ENCODE measurements at regions not wholly inside any gene's neighbourhood (a gene's known extent, or its start where the extent isn't known, plus 50 kb on each side); places are given as distances from the start of the nearest gene placed in this dataset.
"Not testable (repeated sequence)": the region's sequence is repeated elsewhere in the genome, so short reads cannot be mapped to it uniquely, and the experiment has no call there.

DNA sequence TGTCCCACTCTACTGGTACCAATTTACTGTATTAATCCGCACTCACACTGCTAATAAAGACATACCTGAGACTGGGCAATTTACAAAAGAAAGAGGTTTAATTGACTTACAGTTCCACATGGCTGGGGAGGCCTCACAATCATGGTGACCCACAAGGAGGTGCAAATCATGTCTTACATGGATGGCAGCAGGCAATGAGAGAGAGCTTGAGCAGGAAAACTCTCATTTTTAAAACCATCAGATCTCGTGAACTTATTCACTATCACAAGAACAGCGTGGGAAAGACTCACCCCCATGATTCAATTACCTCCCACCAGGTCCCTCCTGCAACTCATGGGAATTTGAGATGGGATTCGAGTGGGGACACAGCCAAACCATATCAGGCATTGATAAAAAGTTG, 298.5 kb downstream of the DUSP6 start:
- DNase-seq: not testable (repeated sequence)

DNA sequence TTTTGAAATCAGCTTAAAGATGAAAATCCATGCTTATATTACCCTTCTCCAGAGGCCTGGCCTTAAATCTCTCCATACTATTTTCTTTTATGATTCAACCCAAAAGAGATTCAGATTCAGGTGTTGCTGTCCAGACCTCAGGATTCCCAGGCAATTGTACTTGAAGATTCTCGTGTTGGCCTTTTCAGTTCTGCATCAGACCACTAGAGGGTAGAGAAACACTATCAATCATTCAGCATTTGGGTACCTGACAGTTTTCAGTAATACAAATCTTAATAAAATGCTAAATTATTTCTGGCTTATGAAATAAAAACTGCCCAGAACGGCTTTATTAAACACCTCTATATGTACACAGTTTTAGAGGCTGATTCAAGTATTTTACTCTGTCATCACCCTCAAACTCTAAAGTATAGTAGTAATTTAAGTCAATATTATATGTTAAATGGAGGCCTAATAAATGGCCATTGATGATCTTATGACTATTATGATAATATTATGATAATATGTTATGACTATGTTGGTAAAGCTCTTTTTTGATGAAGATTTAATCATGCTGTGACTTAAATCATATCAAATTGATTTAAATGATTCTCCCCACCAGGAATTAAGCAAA, 301.1 kb downstream of the DUSP6 start:
- no peak for DNase-seq

DNA sequence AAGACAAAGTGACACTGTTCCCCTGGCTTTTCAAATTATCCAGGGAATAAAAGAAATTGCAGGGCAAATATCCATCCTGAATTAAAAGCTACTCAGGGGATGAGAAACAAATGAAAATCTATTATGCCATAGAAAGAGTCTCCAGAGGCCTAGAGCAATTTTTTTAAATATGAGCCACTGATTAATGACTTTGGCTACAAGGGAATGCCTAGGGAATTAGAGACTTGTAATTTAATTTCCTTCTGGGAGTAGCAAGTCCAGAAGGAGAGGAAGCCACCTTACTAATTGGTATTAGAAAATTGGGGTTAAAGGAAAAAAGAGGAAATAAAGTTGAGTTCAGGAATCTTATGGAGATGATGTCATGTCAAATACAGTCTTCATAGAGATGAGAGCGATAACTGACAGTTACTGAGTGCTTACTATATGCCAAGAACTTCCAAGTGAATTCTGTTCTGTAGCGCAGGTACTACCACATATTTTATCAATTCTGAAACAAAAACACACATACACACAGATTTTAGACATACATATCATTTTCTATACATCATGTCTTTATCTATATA, 304.4 kb downstream of the DUSP6 start:
- DNase-seq: no peak

- DNase-seq: no peak
Observed at GRCh38 chr12:89041078-89041477, 311.2 kb downstream of the DUSP6 start.

- DNase-seq: peak; percentile 80
Observed at GRCh38 chr12:89040146-89040964, 311.9 kb downstream of the DUSP6 start.

- peak; percentile 21 for DNase-seq
Observed at GRCh38 chr12:89038831-89039512, 313.3 kb downstream of the DUSP6 start.

- no peak for DNase-seq
Observed at GRCh38 chr12:89033062-89033461, 319.2 kb downstream of the DUSP6 start.

GRCh38 chr12:89029961-89030360, 322.3 kb downstream of the DUSP6 start:
- DNase-seq: no peak

DNA sequence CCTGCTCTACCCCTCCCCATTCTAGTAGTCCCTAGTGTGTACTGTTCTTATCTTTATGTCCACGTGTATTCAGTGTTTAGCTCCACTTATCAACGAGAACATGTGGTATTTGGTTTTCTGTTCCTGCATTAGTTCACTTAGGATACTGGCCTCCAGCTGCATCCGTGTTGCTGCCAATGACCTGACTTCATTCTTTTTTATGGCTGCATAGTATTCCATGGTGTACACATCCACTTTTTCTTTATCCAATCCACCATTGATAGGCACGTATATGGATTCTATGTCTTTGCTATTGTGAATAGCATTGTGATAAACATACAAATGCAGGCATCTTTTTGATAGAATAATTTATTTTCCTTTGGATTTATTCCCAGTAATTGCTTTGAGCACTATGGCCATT, 327.7 kb downstream of the DUSP6 start:
- no peak for DNase-seq

DNA sequence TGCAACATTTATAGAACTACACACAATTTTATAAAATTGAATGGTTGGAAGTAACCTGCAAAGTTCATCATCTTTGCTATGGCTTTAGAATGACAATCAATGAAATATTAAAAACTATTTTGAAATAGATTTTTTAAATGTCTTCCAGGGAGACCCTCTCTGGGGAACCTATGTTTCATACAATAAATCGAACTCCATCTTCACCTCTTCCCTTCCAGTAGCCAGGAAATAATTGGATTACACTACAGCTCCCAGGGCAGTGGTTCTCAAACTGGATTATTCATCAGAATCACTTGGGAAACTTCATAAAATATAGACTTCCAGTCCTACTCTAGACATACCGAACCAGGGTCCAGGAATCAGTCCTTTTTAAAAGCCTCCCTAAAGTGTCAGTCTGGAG, 328.4 kb downstream of the DUSP6 start:
- DNase-seq: no peak

DNA sequence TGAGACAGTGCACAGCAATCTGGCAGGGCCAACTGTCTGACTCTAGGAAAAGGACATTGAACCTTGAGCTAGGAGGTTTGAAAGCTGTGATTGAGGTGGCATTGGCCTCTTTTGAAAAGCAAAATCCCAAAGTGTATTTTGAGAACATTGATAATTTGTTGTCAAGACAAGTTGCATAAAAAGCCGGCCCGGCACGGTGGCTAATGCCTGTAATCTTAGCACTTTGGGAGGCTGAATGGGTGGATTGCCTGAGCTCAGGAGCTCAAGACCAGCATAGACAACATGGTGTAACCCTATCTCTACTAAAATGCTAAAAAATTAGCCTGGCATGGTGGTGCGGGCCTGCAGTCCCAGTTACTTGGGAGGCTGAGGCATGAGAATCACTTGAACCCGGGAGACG, 331.6 kb downstream of the DUSP6 start:
- DNase-seq: no peak

DNA sequence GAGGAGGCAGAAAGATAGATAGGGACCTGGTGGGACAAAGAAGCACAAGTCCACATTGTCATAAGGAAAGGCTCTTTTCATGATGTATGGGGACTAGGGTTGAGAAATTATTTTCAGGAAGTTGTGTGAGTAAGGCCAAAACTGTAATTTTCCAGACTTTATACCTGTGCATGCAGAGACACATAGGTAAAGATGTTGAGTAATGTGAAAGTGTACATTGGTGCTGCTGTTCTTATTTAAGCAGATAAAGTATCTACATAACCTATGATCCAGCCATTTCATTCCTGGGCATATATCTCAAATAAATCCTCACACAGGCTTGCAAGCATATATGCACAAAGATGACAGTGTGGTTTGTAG, 332.2 kb downstream of the DUSP6 start:
- no peak for DNase-seq

DNA sequence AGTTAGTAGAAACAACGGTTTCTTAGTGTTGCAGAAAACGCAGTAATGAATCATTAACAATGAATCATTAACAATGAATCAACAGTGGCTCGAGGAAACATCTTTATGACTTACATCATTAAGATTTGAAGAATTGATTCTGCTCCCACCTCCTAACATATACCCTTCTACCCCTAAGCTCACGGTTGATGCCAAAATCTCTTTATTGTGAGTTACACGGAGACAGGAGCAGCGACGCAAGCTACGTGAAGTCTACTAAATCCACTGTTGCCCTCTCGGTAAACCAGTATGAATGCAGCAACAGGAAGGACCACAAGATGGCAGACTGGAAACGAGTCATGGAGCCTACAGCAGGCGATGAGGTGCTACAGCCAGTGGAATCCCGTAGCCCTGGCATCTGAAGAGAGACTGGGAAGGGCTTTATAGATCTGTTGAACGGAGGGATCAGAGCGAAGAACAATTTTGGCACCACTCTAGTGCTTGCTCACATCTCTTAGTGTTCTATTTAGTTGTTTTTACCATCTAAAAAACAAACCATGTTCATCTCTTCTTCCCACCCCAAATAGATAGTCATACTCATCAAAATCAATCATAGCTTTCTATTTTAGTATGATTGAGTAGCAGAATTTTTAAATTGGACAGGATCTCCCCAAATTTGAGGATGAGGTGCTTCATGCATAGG, 332.7 kb downstream of the DUSP6 start:
- DNase-seq: peak; percentile 54

DNA sequence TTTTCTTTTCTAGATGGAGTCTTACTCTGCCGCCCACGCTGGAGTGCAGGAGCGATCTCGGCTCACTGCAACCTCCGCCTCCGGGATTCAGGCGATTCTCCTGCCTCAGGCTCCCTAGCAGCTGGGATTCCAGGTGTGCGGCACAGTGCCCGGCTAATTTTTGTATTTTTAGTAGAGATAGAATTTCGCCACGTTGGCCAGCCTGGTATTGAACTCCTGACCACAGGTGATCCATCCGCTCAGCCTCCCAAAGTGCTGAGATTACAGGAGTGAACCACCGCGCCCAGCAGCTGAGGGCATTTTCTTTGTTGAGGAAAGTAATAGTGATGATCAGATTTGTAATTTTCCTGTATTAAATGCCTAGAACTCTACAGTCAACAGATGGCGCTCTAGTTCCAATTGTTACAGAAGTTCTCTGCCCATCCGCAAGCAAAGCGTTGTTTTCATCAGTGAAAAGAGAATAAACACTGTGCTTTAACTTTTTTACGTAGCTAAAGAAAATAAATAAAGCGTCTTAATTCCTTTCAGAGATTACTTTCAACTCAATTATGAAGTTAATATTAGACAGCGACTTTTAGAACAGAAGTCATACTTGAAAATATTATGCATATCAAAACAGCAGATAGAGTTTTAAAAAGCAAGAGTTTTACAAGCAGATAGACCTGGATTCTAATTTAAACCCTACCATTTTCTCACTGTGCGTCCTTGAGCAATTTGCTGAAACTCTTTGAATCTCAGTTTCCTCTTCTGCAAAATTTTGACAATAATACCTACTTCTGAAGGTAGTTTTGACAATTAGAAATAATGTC, 335.1 kb downstream of the DUSP6 start:
- no peak for DNase-seq

DNA sequence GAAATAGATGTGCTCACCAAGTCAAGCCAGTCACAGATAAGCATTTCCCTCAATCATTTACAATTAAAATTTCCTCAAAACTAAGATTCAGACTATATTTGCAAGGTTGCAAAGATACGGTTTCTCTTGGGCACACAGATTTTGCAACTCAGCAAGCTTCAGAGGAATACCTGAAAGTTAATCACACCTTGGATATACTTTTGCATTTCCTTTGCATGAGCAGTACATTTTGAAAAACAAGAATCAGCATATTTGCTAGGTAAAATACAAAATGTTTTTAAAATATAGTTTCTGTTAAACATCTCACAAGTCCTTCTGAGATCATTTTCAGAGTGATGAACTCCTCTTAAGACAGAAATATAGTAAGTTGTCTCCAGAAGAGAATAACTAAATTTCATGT, 336.9 kb downstream of the DUSP6 start:
- DNase-seq: no peak

DNA sequence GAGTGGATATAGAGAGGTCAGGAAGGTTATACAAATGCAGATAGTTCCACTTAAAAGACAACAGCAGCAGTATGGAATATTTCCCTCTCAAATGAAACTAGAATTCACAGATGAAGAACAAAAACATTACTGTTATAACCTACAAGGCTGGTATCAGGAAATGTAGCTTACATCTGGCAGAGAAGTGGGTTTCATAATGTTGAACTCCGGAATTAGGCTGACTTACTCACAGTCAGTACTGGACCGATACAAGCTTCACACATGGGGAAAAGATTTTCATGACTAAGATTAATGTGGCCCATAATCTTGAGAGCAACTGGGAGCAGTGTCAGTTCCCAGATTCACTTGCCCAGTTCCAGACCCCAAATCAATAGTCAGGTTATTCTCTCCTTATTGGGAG, 353.9 kb downstream of the DUSP6 start:
- no peak for DNase-seq

- DNase-seq: no peak
Observed at GRCh38 chr12:88996200-88996788, 356.0 kb downstream of the DUSP6 start.

- no peak for DNase-seq
Observed at GRCh38 chr12:88994971-88995370, 357.3 kb downstream of the DUSP6 start.

DNA sequence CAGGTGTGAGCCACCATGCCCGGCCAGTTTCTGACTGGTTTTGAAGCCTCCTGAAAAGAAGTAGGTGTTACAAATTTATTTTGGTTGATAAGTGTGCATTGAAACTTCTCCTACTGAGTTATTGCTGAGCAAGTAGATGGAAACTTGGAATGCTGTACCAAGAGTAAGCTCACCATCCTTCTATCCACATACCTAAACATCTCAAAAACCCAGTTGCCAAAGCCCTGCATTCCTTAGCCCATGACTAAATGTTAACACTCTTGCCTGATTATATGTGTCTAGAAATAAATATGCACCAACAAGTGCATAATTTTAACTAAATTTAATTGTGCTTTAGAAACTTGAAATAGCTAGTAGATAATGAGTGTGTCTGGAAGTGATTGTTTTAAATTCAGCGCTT, 357.8 kb downstream of the DUSP6 start:
- no peak for DNase-seq

GRCh38 chr12:88993651-88994050, 358.6 kb downstream of the DUSP6 start:
- no peak for DNase-seq

DNA sequence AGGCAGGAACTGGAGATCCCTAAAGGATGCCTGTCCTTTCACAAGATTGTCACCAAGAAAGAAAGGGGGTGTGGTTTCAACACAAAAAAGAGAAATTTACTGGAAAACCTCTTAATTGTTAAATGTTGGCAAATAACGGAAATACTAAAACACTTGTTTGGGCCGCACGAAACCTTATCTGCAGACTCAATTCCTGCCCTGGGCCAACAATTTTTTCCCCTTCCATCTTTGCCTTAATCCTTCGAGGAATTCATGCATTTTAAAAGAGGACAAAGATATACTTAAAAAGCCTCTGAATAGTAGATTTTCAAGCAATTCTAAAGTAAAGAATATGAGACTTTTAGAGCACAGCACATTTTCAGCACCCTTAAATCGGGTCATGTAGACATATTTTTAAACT, 366.2 kb downstream of the DUSP6 start:
- no peak for DNase-seq

DNA sequence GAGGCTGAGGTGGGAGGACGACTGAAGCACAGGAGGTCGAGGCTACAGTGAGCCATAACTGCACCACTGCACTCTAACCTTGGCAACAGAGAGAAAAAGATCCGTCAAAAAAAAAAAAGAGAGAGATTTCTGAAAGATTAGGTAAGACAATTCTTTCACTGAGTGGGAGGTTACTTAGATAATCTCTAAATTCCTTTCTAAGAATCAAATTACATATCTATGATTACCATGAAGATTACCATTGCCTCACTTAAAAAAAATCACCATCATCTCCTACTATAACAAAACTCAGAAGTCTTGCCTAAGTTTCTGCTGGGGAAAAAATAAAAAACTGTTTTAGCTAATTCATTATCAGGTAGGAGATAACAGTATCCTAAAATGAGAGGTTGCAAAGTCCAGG, 366.7 kb downstream of the DUSP6 start:
- no peak for DNase-seq

Measured in stimulated activated CD4-positive, alpha-beta T cell treated with anti-CD3 and anti-CD28 coated beads, Interleukin-4, amount 100 ng/mL, for 1 hour (primary cell).